ENCODE measurements at regions not wholly inside any gene's neighbourhood (a gene's known extent, or its start where the extent isn't known, plus 50 kb on each side); places are given as distances from the start of the nearest gene placed in this dataset.

- TF ChIP-seq POLR2A (IDR thresholded peaks at IDR 0.05; ENCODE audit: extremely low read depth, insufficient read length) = no peak
- TF ChIP-seq MYC (IDR thresholded peaks at IDR 0.05; ENCODE audit: low read depth, low read length) = no peak
- no peak for TF ChIP-seq MAX (IDR thresholded peaks at IDR 0.05; ENCODE audit: low read depth, low read length)
- TF ChIP-seq CTCF (IDR thresholded peaks at IDR 0.05; ENCODE audit: low read depth, low read length) = no peak
- H3K4me3 ChIP-seq (ENCODE audit: low read depth, low read length) = no peak overlapping the region
- DNase-seq (ENCODE audit: low read depth) = no peak
These were observed 458.2 kb downstream of the GADD45G start for GRCh38 chr9:90062982-90063381.

GRCh38 chr9:90064248-90064647 lies 459.4 kb downstream of the GADD45G start:
- DNase-seq (ENCODE audit: low read depth) = no peak
- no peak overlapping the region for H3K4me3 ChIP-seq (ENCODE audit: low read depth, low read length)
- no peak for TF ChIP-seq POLR2A (IDR thresholded peaks at IDR 0.05; ENCODE audit: extremely low read depth, insufficient read length)
- TF ChIP-seq CTCF (IDR thresholded peaks at IDR 0.05; ENCODE audit: low read depth, low read length) = no peak
- no peak for TF ChIP-seq MAX (IDR thresholded peaks at IDR 0.05; ENCODE audit: low read depth, low read length)
- no peak for TF ChIP-seq MYC (IDR thresholded peaks at IDR 0.05; ENCODE audit: low read depth, low read length)

GRCh38 chr9:90064971-90065370 lies 460.2 kb downstream of the GADD45G start:
- TF ChIP-seq MYC (IDR thresholded peaks at IDR 0.05; ENCODE audit: low read depth, low read length) (no peak), POLR2A (IDR thresholded peaks at IDR 0.05; ENCODE audit: extremely low read depth, insufficient read length) (no peak), MAX (IDR thresholded peaks at IDR 0.05; ENCODE audit: low read depth, low read length) (no peak), CTCF (IDR thresholded peaks at IDR 0.05; ENCODE audit: low read depth, low read length) (no peak)
- DNase-seq (ENCODE audit: low read depth) = no peak
- H3K4me3 ChIP-seq (ENCODE audit: low read depth, low read length) = no peak overlapping the region

GRCh38 chr9:90065851-90066250 lies 461.0 kb downstream of the GADD45G start:
- H3K4me3 ChIP-seq (ENCODE audit: low read depth, low read length) = no peak overlapping the region
- TF ChIP-seq MAX (IDR thresholded peaks at IDR 0.05; ENCODE audit: low read depth, low read length) = no peak
- TF ChIP-seq MYC (IDR thresholded peaks at IDR 0.05; ENCODE audit: low read depth, low read length) = no peak
- TF ChIP-seq POLR2A (IDR thresholded peaks at IDR 0.05; ENCODE audit: extremely low read depth, insufficient read length) = no peak
- no peak for TF ChIP-seq CTCF (IDR thresholded peaks at IDR 0.05; ENCODE audit: low read depth, low read length)
- no peak for DNase-seq (ENCODE audit: low read depth)

- no peak for TF ChIP-seq MYC (IDR thresholded peaks at IDR 0.05; ENCODE audit: low read depth, low read length)
- TF ChIP-seq MAX (IDR thresholded peaks at IDR 0.05; ENCODE audit: low read depth, low read length) = no peak
- no peak for TF ChIP-seq POLR2A (IDR thresholded peaks at IDR 0.05; ENCODE audit: extremely low read depth, insufficient read length)
- TF ChIP-seq CTCF (IDR thresholded peaks at IDR 0.05; ENCODE audit: low read depth, low read length) = no peak
- no peak overlapping the region for H3K4me3 ChIP-seq (ENCODE audit: low read depth, low read length)
- DNase-seq (ENCODE audit: low read depth) = no peak
These were observed 464.3 kb downstream of the GADD45G start for GRCh38 chr9:90069085-90069484.

GRCh38 chr9:90070056-90070455 lies 465.2 kb downstream of the GADD45G start:
- TF ChIP-seq CTCF (IDR thresholded peaks at IDR 0.05; ENCODE audit: low read depth, low read length) (no peak), MAX (IDR thresholded peaks at IDR 0.05; ENCODE audit: low read depth, low read length) (no peak), POLR2A (IDR thresholded peaks at IDR 0.05; ENCODE audit: extremely low read depth, insufficient read length) (no peak), MYC (IDR thresholded peaks at IDR 0.05; ENCODE audit: low read depth, low read length) (no peak)
- H3K4me3 ChIP-seq (ENCODE audit: low read depth, low read length) = no peak overlapping the region
- DNase-seq (ENCODE audit: low read depth) = no peak
